ENCODE measurements at regions not wholly inside any gene's neighbourhood (a gene's known extent, or its start where the extent isn't known, plus 50 kb on each side); places are given as distances from the start of the nearest gene placed in this dataset.

GRCh38 chr11:119545978-119546915, 123.3 kb upstream of the THY1 start:
- DNase-seq = no peak

DNA sequence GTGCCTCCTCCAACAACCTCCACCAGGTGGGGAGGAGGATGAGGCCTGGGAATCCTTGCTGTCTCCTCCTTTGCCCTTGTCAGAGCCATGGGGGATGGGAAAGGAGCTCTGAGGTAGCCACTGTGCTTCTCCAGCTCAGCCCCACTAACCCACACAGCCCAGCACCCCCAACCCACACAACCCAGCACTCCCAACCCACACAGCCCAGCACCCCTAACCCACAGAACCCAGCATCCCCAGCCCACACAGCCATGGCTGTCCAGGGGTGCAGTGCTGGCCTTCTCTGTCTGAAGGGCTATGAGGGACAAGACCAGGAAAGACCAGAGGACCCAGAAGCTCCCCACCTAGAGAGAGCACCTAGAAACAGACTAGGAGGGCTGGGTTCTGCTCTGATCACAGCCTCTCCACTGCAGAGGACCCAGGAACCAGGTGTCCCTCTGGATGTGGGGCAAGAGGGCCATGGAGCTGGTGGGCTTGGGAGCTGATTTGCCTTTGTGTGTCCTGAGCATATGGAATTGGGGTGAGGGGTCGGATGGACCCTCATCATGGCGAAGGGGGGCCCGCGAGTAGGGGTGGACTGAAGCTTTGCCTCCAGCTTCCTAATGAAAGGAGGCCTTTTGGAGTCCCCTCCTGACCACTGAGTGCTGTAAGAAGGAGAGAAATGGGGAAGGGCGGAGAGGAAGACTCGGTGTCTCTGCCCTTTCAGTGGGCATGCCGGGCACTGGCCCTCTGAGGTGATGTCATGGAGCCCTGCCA, 117.6 kb upstream of the THY1 start:
- DNase-seq = no peak

DNA sequence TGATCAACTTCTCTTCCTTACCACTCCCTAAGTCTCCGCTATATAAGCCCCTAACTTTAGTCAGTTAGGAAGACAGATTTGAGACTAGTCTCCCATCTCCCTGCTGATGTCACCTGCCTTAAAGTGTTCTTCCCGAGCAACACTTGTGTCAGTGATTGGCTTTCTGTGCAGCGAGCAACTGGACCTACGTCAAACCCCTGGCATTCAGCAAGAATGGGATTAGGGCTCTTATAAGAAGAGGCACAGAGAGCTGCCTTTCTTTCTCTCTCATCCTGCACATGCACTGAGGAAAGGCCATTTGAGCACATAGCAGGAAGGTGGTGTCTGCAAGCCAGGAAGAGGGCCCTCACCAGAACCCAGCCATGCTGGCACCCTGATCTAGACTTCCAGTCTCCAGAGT, 116.6 kb upstream of the THY1 start:
- DNase-seq = no peak

DNA sequence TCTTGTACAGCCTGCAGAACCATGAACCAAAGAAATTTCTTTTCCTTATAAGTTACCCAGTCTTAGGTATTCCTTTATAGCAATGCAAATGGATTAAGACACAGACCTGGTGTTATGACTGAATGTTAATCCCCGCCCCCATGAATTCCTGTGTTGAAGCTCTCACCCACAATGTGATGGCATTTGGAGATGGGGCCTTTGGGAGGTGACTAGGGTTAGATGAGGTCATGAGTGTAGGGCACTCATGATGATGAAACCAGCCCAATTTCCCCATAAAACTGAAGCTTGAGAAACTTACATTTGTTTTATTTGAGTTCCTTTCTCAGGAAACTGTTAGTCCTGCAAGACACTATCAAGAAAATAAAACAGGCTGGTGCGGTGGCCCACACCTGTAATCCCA, 115.8 kb upstream of the THY1 start:
- no peak for DNase-seq

DNA sequence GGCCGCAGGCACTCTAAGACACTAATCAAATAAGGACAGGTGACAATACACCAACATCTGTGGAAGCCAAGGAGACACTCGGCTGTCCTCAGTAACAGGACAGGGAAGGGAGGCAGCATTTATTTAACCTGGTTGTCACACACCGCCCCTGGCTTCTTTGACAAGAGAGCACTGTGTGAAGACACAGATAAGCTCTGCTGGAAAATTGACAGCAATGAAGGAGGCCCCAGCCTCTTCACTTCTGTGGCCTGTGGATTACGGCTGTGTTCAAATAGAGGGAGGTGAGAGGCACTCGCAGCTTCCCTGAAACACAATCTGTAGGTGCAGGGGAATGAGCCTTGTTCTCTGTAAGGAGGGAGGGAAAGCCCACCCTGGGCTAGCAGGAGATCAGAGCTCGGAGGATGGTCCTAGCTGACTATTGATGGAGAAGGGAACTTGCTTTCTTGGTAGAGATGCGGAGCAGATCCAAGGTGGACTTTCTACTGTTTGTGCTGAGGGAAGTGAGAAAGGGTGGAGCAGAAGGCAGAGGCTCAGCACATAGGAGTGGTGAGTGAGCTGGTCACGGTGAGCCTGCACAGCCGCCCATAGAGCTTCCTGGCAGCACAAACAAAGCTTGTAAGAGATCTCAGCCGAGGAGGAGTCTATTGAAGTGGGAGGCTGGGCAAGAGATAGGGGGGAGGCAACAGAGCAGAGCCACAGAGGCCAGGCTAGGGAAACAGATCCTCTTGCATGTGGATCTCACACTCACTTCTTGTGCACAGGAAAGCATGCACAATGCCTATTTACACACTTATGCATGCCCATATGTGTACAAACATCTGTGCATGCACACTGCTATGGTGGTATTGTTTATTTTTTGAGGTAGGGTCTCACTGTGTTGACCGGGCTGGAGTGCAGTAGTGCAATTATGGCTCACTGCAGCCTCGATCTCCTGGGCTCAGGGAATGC, 114.6 kb upstream of the THY1 start:
- DNase-seq = no peak

DNA sequence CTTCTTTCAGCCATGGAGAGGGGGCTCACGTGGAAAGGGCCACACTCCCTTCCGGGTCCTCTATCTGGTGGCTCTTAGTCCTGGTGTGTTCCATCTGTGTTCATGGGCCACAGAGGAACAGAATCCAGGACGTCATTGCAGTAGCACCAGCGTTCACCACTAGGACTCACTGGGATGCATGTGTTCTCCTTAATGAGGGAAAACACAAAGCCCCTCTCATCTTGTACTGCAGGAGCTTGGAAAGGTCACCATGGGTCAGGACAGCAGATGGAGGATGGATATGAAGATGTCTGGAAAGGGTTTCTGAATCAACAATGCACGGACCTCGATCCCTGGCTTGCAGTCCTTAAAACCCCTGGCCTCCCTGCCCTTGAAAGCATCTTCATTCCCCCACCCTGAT, 113.8 kb upstream of the THY1 start:
- DNase-seq = no peak

DNA sequence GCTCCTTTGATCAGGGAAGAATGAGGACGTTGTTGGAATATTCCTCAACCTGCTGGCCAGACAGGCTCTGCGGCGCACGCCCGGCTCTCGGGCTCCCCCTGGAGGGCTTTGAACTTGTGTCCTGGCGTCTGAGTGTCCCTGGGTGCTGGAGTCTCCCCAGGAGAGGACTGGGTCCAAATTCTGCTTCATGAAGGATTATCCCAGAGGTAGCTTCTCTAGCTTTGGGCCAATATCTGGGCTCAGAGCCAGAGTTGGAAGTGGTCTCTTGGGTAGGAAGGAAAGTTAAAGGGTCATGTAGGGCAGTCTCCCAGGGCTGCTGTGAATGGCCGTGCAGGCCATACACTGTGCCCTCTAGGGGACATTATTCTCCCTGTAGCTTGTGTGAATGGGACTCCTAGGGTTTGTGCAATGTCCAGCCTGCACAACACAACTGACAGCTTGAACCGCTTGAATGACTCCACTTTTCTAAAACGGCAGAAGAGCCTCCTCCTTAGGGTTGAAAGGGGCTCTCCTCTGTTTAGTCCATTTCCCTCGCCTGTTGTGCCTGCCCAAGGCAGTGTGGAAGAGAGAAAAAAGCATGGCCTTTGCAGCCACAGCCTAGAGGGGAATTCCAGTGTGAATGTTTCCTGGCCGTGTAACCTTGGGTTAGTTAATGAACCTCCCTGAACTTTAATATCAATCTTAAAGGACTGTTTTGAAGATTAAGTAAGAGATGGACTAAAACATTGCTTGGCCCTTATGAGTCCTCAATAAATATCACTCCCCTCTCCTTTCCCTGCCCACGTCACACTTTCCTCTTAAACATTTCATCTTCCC, 111.2 kb upstream of the THY1 start:
- peak in 13 of 14 donors; percentile 26 to 85 (median 72) for DNase-seq

- DNase-seq = no peak
These were observed 110.5 kb upstream of the THY1 start for GRCh38 chr11:119533462-119533861.

GRCh38 chr11:119532551-119532950, 109.6 kb upstream of the THY1 start:
- DNase-seq = no peak

GRCh38 chr11:119531623-119532022, 108.7 kb upstream of the THY1 start:
- no peak for DNase-seq

- no peak for DNase-seq
These were observed 108.1 kb upstream of the THY1 start for GRCh38 chr11:119531056-119531455.

- DNase-seq = no peak
These were observed 107.5 kb upstream of the THY1 start for GRCh38 chr11:119530509-119530908.

DNA sequence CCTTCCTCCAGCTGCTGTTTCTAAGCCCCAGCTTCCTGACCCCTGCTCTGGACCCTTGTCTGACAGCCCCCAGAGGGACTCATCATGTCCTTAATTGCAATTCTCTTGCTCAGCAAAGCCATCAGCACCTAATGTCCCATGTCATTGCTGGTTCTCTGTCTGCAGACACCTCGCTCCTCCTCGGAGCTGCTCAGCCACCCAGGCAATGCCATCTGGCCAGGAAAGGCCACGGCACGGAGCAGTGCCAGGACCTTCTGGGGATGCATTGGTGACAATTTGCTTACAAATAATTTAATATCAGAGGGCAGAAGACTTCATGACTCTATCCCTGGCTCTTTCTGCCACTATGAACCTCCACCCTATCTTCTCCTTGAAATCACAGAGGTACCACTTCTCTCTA, 107.0 kb upstream of the THY1 start:
- DNase-seq = peak in 1 of 14 donors; percentile 77

DNA sequence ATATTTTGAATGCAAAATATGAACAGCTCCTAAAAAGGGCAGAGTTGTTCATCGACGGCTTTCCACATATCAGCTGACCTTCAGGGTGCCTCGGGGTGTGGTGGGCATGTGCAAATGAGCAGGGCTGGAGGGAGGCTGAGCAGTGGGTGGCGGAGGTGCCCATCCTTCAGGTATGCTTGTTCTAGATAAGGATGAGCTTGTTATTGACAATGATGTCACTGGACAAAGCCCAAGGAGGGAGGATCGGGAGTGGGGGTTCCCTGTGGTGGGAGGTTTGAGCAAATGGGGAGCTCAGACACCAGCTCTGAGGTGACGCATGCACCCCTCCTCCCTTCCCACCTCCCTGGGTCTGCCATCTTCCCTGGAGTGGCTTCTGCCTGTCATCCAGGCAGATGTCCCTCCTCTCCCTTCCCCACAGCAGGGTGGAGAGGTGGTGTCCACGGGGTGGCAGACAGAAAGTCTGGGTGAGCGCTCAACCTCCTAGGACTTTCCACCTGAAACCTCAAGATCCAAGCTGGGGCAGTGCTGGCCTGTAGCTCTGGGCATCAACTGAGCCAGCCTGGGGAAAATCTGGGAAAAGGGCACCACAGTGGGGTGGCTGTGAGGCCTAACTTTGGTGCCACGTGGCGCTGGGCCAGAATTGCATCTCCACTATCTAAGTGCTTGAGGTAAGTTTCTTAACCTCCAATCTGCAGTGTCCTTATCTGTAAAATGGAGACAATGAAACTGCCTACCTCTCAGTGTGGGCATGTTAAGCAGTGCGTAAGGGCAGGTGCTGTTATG, 106.3 kb upstream of the THY1 start:
- DNase-seq = peak in 1 of 14 donors; percentile 33

DNA sequence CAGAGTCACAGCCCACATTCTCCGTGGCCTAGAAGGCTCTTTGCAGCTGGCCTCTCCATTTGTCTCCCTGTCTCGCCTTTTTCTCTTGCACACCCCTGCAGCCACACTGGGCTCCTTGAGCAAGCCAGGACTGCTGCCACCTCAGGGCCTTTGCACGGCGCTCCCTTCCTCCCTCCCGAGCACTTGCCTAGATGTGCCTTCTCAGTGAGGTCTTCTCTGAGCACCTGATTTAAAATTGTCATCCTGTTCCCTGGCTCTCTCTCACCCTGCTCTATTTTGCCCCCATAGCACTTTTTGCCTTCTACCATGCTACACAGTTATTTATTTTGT, 102.9 kb upstream of the THY1 start:
- DNase-seq = no peak

- DNase-seq = no peak
These were observed 102.4 kb upstream of the THY1 start for GRCh38 chr11:119525180-119525866.

DNA sequence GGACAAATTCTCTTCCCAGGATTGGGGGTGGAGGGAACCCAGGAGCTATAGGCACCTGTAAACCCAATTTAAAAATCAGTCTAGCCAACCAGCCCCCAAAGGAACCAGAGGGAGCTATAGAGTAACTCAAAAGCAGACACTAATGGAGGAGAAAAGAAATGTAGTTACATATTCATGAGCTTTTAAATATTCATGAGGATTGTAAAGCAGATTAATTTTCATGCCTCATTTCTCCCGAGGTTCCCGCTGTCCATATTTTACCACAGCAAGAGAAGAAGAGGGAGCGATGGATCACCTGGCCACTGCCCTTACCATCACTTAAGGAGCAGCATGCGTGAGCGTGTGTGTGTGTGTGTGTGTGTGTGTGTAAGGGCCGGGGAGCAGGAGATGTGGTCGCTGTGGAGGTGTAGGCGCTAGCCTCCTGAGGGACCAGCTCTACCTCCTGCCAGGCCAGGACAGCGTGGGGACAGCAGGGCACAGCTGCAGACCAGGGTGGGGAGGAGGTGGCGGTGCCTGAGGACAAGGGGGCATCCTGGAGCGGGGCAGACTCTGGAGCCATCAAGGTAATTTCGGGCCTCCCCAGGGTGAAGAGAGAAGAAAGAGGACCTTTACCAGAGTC, 100.7 kb upstream of the THY1 start:
- DNase-seq = no peak

DNA sequence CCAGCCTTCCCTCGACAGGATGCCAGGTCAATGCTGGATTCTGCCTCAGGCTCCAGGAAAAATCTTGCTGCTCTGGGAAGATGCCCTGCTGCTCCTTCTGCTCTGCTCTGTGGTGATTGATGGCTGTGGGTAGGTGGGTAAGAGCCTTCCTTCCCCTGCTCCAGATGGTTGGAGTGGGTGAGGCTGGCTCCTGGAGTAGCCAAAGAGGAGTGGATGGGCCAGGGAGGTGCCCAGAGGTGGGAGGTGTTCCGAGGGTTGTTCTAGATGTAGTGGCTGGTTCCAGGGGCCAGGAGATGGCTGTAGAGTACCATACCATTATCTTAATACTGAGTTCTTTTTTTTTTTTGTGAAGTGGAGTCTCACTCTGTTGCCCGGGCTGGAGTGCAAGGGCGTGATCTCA, 99.6 kb upstream of the THY1 start:
- DNase-seq = no peak

- DNase-seq = no peak
These were observed 98.6 kb upstream of the THY1 start for GRCh38 chr11:119521551-119521950.

DNA sequence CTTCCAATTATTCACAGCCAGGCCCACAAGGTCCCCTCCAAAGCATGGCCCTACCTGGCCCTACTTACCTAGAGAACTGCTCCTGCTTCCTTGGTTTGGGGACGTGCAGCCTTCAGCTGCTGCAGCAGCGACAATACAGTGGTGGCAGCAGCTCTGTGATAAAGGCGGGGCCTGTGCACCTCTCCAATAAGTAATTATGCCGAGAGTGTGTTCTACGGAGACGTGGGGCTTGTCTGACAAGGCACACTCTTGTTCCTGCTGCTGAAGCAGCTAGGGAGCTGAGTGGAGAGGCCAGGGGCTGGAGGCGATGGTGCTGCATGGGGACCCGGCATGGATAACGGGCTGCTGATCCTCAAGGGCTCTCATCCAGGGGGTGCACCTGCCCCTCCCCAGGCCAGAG, 98.0 kb upstream of the THY1 start:
- DNase-seq = no peak

Measured in C1 segment of cervical spinal cord (tissue), 14 donors.